NCI-H1417 (cell line): ENCODE measurements at regions not wholly inside any gene's neighbourhood (a gene's known extent, or its start where the extent isn't known, plus 50 kb on each side); places are given as distances from the start of the nearest gene placed in this dataset.
"Not testable (repeated sequence)": the region's sequence is repeated elsewhere in the genome, so short reads cannot be mapped to it uniquely, and the experiment has no call there.

Experiments
- DNase-seq, 3 experiments: peaks; one replicate each; lab custom pipeline; 2025; lab: John Stamatoyannopoulos, UW

DNA sequence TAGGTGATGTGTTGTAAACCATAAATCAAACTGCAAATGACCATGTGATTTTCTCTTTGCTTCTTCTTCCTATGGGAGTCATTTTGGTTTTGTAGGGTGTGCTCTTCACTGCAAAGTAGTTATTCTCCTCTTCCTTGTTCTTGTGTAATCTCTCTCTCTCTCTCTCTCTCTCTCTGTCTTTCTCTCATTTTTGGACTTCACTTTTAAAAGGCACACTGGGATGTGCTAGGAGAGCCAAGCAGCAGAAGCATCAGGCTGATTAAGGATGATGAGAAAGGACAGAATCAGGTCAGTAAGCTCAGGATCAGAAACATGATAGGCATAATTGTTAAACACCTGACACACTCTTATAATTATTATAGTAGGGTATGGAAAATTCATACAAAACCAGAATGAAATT, 505.3 kb upstream of the ZNF608 start:
- DNase-seq, result no peak

GRCh38 chr5:125253634-125254033, 507.2 kb upstream of the ZNF608 start:
- not testable (repeated sequence) for DNase-seq

DNA sequence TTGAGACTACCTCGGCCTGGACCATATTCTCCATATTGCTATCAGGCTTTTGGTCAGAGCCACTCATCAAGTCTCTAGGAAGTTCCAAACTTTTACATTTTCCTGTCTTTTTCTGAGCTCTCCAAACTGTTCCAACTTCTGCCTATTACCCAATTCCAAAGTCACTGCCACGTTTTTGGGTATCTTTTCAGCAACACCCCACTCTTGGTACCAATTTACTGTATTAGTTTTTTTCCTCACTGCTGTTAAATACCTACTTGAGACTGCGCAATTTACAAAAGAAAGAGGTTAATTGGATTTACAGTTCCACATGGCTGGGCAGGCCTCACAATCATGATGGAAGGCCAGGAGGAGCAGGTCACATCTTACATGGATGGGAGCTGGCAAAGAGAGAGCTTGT, 507.8 kb upstream of the ZNF608 start:
- no peak for DNase-seq

DNA sequence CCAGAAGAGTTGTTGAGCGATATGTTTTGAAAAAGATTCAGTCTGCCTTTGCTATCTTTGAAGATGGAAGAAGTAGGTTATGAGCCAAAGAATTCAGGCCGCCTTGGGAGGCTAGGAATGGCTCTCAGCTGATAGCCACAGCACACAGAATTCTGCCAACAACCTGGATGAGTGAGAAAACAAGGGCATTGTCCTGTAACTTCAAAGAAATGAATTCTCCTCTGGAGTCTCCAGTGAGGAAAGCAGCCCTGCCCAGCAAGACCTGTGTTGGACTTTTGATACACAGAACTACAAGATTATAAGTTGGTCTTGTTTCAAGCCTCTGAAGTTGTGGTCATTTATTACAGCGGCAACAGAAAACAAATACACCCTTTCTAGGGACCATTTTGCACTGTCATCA, 509.9 kb upstream of the ZNF608 start:
- no peak for DNase-seq

- peak; percentile 15 to 76 (median 35) for DNase-seq
Observed at GRCh38 chr5:125257057-125257972, 510.9 kb upstream of the ZNF608 start.

- DNase-seq, result no peak
Observed at GRCh38 chr5:125257997-125258396, 511.6 kb upstream of the ZNF608 start.

GRCh38 chr5:125258615-125259014, 512.2 kb upstream of the ZNF608 start:
- DNase-seq, result no peak

DNA sequence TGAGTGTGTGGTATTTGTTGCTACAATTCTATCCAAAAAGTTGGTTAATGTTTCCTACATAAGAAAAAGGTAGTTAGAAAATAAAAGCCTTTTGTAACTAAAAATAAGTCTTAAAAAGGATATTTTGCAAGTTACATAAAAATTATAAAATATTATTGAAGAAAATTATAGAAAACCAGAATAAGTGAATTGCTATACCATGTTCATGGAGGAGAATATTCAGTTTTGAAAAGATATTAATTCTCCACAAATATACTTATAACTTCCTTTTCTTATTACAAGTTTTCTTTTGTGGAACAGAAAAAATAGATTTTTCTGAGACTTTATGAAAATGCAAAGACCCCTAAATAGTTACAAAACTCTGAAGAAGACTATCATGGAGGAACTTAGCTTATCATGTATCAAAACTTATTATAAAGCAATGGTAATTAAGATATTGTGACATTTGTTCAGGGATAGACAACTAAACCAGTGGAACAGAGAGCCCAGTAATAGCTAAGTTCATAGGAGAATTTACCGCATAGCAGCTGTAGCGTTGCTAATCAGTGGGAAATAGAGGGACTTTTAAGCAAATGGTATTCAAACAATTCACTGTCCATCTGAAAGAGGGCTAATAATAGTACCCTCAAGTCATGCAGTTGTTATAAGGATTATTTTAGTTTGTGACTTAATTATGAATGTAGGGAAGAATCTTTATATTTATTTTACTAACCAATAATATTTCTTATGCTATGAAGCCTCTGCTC, 515.2 kb upstream of the ZNF608 start:
- DNase-seq, result no peak

GRCh38 chr5:125262782-125263181, 516.3 kb upstream of the ZNF608 start:
- DNase-seq, result no peak

DNA sequence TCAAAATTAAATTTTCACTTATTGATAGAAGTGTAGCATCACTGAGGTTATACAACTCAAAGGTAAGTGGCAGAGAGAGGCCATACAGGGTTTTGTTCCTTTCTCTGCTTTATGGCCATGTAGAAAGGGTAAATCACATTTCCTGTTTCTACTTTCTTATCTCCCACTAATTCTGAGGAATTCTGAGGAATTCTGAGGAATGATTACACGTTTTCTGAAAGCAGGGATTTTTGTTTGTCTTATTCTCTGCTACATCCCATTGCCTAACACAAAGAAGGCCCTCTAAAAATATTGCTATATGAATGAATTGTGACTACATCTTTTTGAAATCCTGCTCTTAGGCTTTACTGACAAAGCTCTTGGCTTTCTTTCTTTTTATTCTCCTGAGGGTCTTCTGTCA, 516.9 kb upstream of the ZNF608 start:
- DNase-seq, result no peak

DNA sequence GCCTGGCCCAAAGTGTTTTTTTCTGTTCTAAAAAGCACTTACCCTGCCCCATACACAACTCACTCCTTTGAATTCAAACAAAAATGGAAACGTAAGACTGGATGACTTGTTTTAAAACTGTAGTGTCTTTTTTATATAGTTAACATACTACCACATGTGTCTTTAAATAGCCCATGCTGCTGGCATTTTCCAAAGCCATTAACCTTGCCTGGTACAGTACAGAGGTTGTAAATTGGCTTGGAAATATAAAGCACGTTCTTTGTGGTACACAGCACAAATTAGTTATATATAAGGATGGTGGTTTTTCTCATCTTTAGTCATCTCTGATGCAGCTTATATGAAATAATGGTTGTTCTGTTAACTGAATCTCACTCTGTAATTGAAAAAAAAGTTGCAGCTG, 519.7 kb upstream of the ZNF608 start:
- DNase-seq, result no peak

GRCh38 chr5:125267636-125268248, 521.3 kb upstream of the ZNF608 start:
- DNase-seq, result no peak

GRCh38 chr5:125269926-125270325, 523.5 kb upstream of the ZNF608 start:
- no peak for DNase-seq

GRCh38 chr5:125272357-125272756, 525.9 kb upstream of the ZNF608 start:
- DNase-seq, result no peak

- DNase-seq, result no peak
Observed at GRCh38 chr5:125274211-125274610, 527.8 kb upstream of the ZNF608 start.

DNA sequence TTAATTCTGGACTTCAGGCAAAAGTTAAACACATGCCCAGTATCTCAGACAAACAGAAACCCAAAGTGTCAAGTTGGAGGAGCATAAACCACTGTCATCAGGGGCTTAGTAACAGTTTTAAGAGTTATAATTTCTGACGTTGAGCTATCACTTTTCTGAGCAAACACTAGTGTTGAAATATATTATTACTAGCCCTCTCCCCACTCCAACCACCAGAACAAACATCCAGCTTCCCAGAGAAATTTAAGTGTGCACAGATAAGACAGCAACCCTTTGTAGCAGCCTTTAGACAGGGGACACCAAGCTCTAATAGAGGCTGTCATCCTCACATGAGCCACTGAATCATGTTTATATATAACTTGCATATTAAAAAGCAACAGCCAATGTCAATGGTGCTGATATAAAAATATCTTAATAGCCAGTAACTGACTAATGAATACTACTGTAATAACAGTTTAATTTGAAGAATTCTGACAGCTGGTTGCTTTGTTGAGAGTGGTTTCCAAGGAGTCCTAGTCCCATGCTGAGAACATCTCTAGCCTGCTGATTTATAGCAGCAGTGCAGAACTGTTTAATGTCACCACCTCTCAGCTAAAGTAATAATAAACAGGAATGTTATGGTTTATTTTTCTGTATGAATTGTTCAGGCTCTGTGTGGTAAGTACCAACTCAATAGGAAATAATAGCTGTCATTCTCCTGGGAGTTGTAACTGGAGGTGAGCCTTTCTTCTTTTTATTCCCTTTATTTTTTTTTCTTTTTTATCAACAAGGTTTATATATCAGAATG, 528.7 kb upstream of the ZNF608 start:
- DNase-seq, result peak; percentile 58 to 95 (median 73)

- DNase-seq, result no peak
Observed at GRCh38 chr5:125275725-125276090, 529.3 kb upstream of the ZNF608 start.

GRCh38 chr5:125276096-125276495, 529.7 kb upstream of the ZNF608 start:
- DNase-seq, result peak in 1 of 3 experiments; percentile 42

DNA sequence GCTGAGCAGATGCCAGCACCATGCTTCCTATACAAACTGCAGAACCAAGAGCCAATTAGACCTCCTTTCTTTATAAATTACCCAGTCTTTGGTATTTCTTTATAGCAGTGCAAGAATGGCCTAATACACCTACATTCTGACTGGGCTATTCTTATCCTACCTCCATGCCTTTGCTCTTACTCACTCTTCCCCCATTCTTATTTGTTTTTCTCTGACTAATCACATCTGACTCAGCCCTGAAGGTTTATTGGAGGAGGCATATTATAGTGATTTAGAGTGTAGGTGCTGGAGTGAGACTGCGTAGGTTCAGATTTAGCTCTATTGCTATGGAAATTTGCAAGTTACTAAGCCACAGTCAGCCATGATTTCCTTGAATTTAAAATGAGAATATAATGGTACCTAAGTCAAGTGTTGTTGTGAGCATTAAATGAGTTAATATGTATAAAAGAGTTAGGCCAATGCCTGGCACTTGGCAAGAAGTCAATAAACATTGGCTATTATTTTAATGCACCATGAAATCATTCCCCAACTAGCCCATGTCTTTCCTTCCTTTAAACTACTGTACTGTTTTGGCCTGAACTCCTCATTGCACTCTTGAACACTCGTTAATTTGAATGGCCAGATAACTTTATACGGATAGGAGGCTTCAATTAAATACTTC, 531.2 kb upstream of the ZNF608 start:
- DNase-seq, result no peak

DNA sequence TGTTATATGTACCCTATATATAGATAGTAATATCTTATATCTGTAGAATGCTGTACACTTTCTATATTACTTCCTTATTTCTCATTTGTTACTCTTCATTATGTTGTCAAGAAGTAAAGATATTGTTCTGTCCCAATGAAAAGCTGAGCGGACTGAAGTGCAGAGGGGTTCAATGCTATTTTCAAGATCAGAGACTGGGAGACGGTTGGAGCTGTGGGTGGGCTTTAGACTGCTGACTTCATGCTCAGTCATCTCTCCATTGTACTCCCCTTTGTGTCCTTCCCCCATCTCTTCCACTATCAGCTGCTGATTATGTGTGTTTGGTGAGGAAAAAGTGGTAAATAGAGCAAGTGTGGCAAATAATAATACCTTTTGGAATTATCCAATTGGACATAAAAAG, 532.3 kb upstream of the ZNF608 start:
- no peak for DNase-seq

GRCh38 chr5:125281667-125282066, 535.2 kb upstream of the ZNF608 start:
- DNase-seq, result no peak
